HepG2 (cell line): ENCODE measurements at regions not wholly inside any gene's neighbourhood (a gene's known extent, or its start where the extent isn't known, plus 50 kb on each side); places are given as distances from the start of the nearest gene placed in this dataset.

Experiments
- ATAC-seq: fragments of 200-7000 bp; cut with Tn5 transposase; 3 replicates; pipeline ENCODE4 v1.9.1; 2020; ENCODE audit warnings: mild to moderate bottlenecking, moderate library complexity
- BruUV-seq: library from RNA; stranded (reverse); fragments of 400-500 nt; replicated peaks from 2 replicates; lab custom pipeline; 2021; lab: Mats Ljungman, UMichigan
- CTCF ChIA-PET: fragments of 300-600 bp; formaldehyde crosslinking; extraction: SDS; loops from one replicate; lab custom pipeline; 2021; ENCODE audit warnings: low total read pairs, inconsistent platforms, low intra/inter-chr PET ratio; lab: Yijun Ruan, JAX
- POLR2A ChIA-PET: fragments of 350-600 bp; sonication (Branson Sonifier 250); formaldehyde crosslinking; loops from one replicate; lab custom pipeline; 2020; ENCODE audit warnings: antibody characterized with exemption, inconsistent platforms; lab: Yijun Ruan, JAX
- DNase-seq: peaks from one replicate; pipeline ENCODE4 v3.0.0-alpha.2; 2015; ENCODE audit warnings: low spot score
- FAIRE-seq: peaks from 3 replicates; lab custom pipeline; 2011; peaks lifted over from hg19 to GRCh38; lab: Jason Lieb, UNC
- H2AFZ ChIP-seq: one replicate; pipeline ENCODE4 v1.6.1; 2011; ENCODE audit warnings: low read length, inconsistent platforms
- H3K27ac ChIP-seq: fragments of 300-600 bp; 3 replicates; pipeline ENCODE4 v1.8.0; 2011; ENCODE audit warnings: mixed run types, mild to moderate bottlenecking, mixed read lengths, low read length, inconsistent platforms; ENCODE audit not compliant: insufficient read depth; ENCODE audit errors: extremely low read length
- H3K27me3 ChIP-seq, 2 experiments: fragments of 200-600 bp in 1 of 2; 2 replicates in 1 of 2; 3 replicates in 1 of 2; pipeline versions ENCODE4 v1.6.0 to v1.8.0; 2011; ENCODE audit warnings: low read length in 2 of 2, mild to moderate bottlenecking in 2 of 2, moderate library complexity in 2 of 2, inconsistent platforms in 1 of 2; ENCODE audit not compliant: insufficient read depth in 2 of 2, control insufficient read depth in 1 of 2
- H3K36me3 ChIP-seq, 2 experiments: fragments of 200-600 bp in 1 of 2; replicated peaks in 1 of 2; 2 replicates in 1 of 2; 3 replicates in 1 of 2; pipeline versions ENCODE4 v1.5.1 to v1.8.0; 2011; ENCODE audit warnings: low read length in 2 of 2, inconsistent platforms in 1 of 2; ENCODE audit not compliant: insufficient read depth in 2 of 2, control insufficient read depth in 1 of 2
- H3K4me1 ChIP-seq: 2 replicates; pipeline ENCODE4 v1.5.1; 2012; ENCODE audit warnings: low read length, inconsistent platforms; ENCODE audit not compliant: insufficient read depth
- H3K4me2 ChIP-seq: 2 replicates; pipeline ENCODE4 v1.6.0; 2011; ENCODE audit warnings: low read depth, low read length, inconsistent platforms
- H3K4me3 ChIP-seq, 3 experiments: fragments of 200-600 bp in 1 of 3; sonication (generic), shearing (Covaris generic) in 1 of 3; replicated peaks in 1 of 3; 2 replicates each; pipeline ENCODE4 v1.5.1; 2011 to 2016; ENCODE audit warnings: low read length in 3 of 3, inconsistent platforms in 2 of 3, low read depth in 2 of 3, mild to moderate bottlenecking in 2 of 3, control low read depth in 1 of 3, mixed read lengths in 1 of 3; ENCODE audit not compliant: insufficient read depth in 1 of 3
- H3K79me2 ChIP-seq: one replicate; pipeline ENCODE4 v1.6.1; 2011; ENCODE audit warnings: low read length, inconsistent platforms; ENCODE audit not compliant: insufficient read depth
- H3K9ac ChIP-seq: 2 replicates; pipeline ENCODE4 v1.6.0; 2011; ENCODE audit warnings: mild to moderate bottlenecking, low read depth, low read length, inconsistent platforms; ENCODE audit not compliant: insufficient read depth
- H3K9me3 ChIP-seq: 2 replicates; pipeline ENCODE4 v1.5.1; 2012; ENCODE audit warnings: mild to moderate bottlenecking, low read length
- H4K20me1 ChIP-seq: 2 replicates; pipeline ENCODE4 v1.6.0; 2011; ENCODE audit warnings: inconsistent platforms, mild to moderate bottlenecking, low read length, moderate library complexity; ENCODE audit not compliant: insufficient read depth
- HNF4G ChIP-seq, 2 experiments: sonication (generic) in 1 of 2; formaldehyde crosslinking in 1 of 2; IDR thresholded peaks; 2 replicates each; pipeline versions ENCODE4 v1.4.0 to v1.6.1; 2011 to 2020; ENCODE audit warnings: borderline replicate concordance in 2 of 2, low read depth in 2 of 2, mild to moderate bottlenecking in 2 of 2, low read length in 1 of 2, missing genetic modification reagents in 1 of 2, moderate library complexity in 1 of 2
- KLF6 ChIP-seq: IDR thresholded peaks from 2 replicates; pipeline ENCODE4 v1.8.0; 2016; ENCODE audit warnings: missing biosample characterization, missing genetic modification reagents
- MAZ ChIP-seq, 2 experiments: sonication (generic) in 1 of 2; formaldehyde crosslinking in 1 of 2; IDR thresholded peaks; 2 replicates each; pipeline versions ENCODE4 v1.5.0 to v1.6.1; 2012 to 2020; ENCODE audit warnings: low read depth in 2 of 2, mild to moderate bottlenecking in 2 of 2, borderline replicate concordance in 1 of 2, improper control_type of control experiment in 1 of 2, low read length in 1 of 2, missing genetic modification reagents in 1 of 2, moderate library complexity in 1 of 2
- MBD4 ChIP-seq: IDR thresholded peaks from 2 replicates; pipeline ENCODE4 v1.6.1; 2012; ENCODE audit warnings: low read length, inconsistent platforms, borderline replicate concordance
- MTA3 ChIP-seq: sonication (generic); formaldehyde crosslinking; IDR thresholded peaks from 2 replicates; pipeline ENCODE4 v1.4.0; 2020; ENCODE audit warnings: missing genetic modification reagents
- MTF1 ChIP-seq: sonication (generic); formaldehyde crosslinking; IDR thresholded peaks from 2 replicates; pipeline ENCODE4 v1.5.0; 2020; ENCODE audit warnings: missing genetic modification reagents
- NRL ChIP-seq: sonication (generic); formaldehyde crosslinking; IDR thresholded peaks from 2 replicates; pipeline ENCODE4 v1.5.0; 2020; ENCODE audit warnings: missing genetic modification reagents, mild to moderate bottlenecking, moderate library complexity, borderline replicate concordance
- SATB2 ChIP-seq: sonication (generic); formaldehyde crosslinking; IDR thresholded peaks from 2 replicates; pipeline ENCODE4 v1.5.0; 2020; ENCODE audit warnings: missing genetic modification reagents
- SOX13 ChIP-seq, 3 experiments: fragments of 450-650 bp in 1 of 3; sonication (generic) in 1 of 3; formaldehyde crosslinking in 1 of 3; IDR thresholded peaks in 2 of 3; conservative IDR thresholded peaks in 1 of 3; 2 replicates each; pipeline versions ENCODE4 v1.5.0 to v1.6.1; 2016 to 2020; ENCODE audit warnings: antibody characterized with exemption in 1 of 3, mild to moderate bottlenecking in 1 of 3, missing compliant biosample characterization in 1 of 3, missing genetic modification reagents in 1 of 3, moderate library complexity in 1 of 3
- SRSF9 ChIP-seq: fragments of 200-400 bp; formaldehyde crosslinking; IDR thresholded peaks from 2 replicates; pipeline ENCODE4 v1.6.1; 2018; ENCODE audit warnings: borderline replicate concordance, mild to moderate bottlenecking, low read depth, low read length; ENCODE audit not compliant: insufficient read depth, poor library complexity, severe bottlenecking
- STAG1 ChIP-seq: sonication (generic); formaldehyde crosslinking; IDR thresholded peaks from 2 replicates; pipeline ENCODE4 v1.4.0; 2020; ENCODE audit warnings: missing genetic modification reagents
- TEF ChIP-seq: sonication (generic); formaldehyde crosslinking; IDR thresholded peaks from 2 replicates; pipeline ENCODE4 v1.5.0; 2020; ENCODE audit warnings: missing genetic modification reagents
- ZNF674 ChIP-seq: sonication (generic); formaldehyde crosslinking; IDR thresholded peaks from 2 replicates; pipeline ENCODE4 v1.5.0; 2020; ENCODE audit warnings: low read depth, mild to moderate bottlenecking, missing genetic modification reagents
- WGBS: methylation state at CpG from one replicate; pipeline ENCODE4 v1.1.6; 2017; ENCODE audit warnings: low lambda C conversion rate; 5-methylcytosine and 5-hydroxymethylcytosine counted together
- in situ Hi-C: cut with HindIII; loops from 2 replicates; pipeline ENCODE4 v1.10.0; 2017; ENCODE audit warnings: low pct_unique_long_range_greater_than_20kb; ENCODE audit not compliant: extremely low pct_ligation_motif_present
- intact Hi-C: fragments of 100-400 bp; cut with micrococcal nuclease; formaldehyde crosslinking; loops from one replicate; pipeline ENCODE4 v1.10.0; 2022; ENCODE audit not compliant: unreplicated experiment
- TF ChIP-seq, protein P1 (sequence below): sonication (generic); formaldehyde crosslinking; IDR thresholded peaks from 2 replicates; pipeline ENCODE4 v1.5.1; 2020; ENCODE audit warnings: missing genetic modification reagents, mild to moderate bottlenecking, borderline replicate concordance
- TF ChIP-seq, protein P2 (sequence below): IDR thresholded peaks from 2 replicates; pipeline ENCODE4 v1.6.1; 2016; ENCODE audit warnings: low read depth, borderline replicate concordance
- TF ChIP-seq, protein P3 (sequence below): sonication (generic); formaldehyde crosslinking; IDR thresholded peaks from 2 replicates; pipeline ENCODE4 v1.8.0; 2022; ENCODE audit warnings: mild to moderate bottlenecking, missing genetic modification reagents, moderate library complexity
- TF ChIP-seq, protein P4 (sequence below): sonication (generic); formaldehyde crosslinking; IDR thresholded peaks from 2 replicates; pipeline ENCODE4 v1.5.0; 2020; ENCODE audit warnings: mild to moderate bottlenecking, missing genetic modification reagents

- no peak for TF ChIP-seq MAZ (IDR thresholded peaks at IDR 0.05; ENCODE audit: borderline replicate concordance, low read depth, low read length)
- no peak for TF ChIP-seq MAZ (CRISPR knock-in tag; IDR thresholded peaks at IDR 0.05; ENCODE audit: low read depth)
- no peak for TF ChIP-seq HNF4G (IDR thresholded peaks at IDR 0.05; ENCODE audit: borderline replicate concordance, low read depth, low read length)
- no peak for TF ChIP-seq HNF4G (CRISPR knock-in tag; IDR thresholded peaks at IDR 0.05; ENCODE audit: borderline replicate concordance, low read depth)
- no peak for TF ChIP-seq SOX13 (IDR thresholded peaks at IDR 0.05)
- no peak for TF ChIP-seq SOX13 (CRISPR knock-in tag; conservative IDR thresholded peaks at IDR 0.05 in 1 of 2, IDR thresholded peaks at IDR 0.05 in 1 of 2)
- TF ChIP-seq, protein P1, sequence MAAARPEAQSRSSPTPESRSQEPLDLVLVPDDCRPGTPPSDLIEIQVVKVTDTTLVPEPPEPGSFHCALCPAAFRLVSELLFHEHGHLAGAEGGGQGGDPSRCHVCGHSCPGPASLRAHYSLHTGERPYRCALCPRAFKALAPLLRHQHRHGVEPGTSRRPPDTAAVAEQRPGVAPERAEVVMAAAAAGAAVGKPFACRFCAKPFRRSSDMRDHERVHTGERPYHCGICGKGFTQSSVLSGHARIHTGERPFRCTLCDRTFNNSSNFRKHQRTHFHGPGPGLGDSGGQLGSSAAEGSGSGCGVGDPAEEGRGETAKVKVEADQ (CRISPR knock-in tag), result no peak
- TF ChIP-seq SATB2 (CRISPR knock-in tag), result no peak
- TF ChIP-seq TEF (CRISPR knock-in tag), result no peak
- TF ChIP-seq, protein P2, sequence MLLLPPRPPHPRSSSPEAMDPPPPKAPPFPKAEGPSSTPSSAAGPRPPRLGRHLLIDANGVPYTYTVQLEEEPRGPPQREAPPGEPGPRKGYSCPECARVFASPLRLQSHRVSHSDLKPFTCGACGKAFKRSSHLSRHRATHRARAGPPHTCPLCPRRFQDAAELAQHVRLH (CRISPR knock-in tag), result no peak
Observed at GRCh38 chr3:96537165-96537564, 277.2 kb upstream of the EPHA6 start (continued).

DNA sequence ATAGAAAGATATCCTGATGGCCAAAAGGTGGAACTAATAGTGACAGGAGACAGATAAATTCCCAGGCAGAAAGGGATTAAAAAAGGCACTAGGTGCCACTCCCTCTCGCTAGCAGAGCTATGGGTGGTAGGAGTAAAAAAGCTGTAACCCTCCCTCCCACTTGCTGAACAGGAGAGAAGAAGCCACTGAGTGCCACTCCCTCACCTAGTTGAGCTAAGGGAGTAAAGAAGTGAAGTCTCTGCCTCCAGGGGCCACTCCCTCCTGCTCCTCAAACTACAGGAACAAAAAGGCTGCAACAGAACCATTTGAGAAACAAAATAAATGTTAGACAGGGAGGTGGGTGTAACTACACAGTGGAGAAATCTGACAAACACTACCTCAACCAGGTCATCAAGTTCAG is 276.2 kb upstream of the EPHA6 start:
- Histone ChIP-seq H3K9me3 (no peaks in the 10 kb centered on the region), H3K9ac (no peak overlapping the region), H3K4me2 (no peak overlapping the region), H3K4me3 (no peak overlapping the region), H3K27ac (no peak overlapping the region), H2AFZ (no peak overlapping the region), H3K79me2 (no peaks in the 10 kb centered on the region), H3K36me3 (no peaks in the 10 kb centered on the region), H3K27me3 (no peaks in the 10 kb centered on the region), H3K4me1 (no peaks in the 10 kb centered on the region), H4K20me1 (no peaks in the 10 kb centered on the region)
- FAIRE-seq (no peak), DNase-seq (no peak), ATAC-seq (no peak)
- 0% methylated on average over 1 of the region's 1 CpG for WGBS
- intact Hi-C loops (no loop called here), in situ Hi-C loops (no loop called here)
- ChIA-PET POLR2A (no interaction called here), CTCF (no interaction called here)
- no TSS peak for BruUV-seq
- no peak for TF ChIP-seq MTF1 (CRISPR knock-in tag)
- TF ChIP-seq, protein P3, sequence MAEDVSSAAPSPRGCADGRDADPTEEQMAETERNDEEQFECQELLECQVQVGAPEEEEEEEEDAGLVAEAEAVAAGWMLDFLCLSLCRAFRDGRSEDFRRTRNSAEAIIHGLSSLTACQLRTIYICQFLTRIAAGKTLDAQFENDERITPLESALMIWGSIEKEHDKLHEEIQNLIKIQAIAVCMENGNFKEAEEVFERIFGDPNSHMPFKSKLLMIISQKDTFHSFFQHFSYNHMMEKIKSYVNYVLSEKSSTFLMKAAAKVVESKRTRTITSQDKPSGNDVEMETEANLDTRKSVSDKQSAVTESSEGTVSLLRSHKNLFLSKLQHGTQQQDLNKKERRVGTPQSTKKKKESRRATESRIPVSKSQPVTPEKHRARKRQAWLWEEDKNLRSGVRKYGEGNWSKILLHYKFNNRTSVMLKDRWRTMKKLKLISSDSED (CRISPR knock-in tag), result no peak
- TF ChIP-seq ZNF674 (CRISPR knock-in tag), result no peak
- no peak for TF ChIP-seq NRL (CRISPR knock-in tag)
- TF ChIP-seq MTA3 (CRISPR knock-in tag), result no peak
- TF ChIP-seq MBD4, result no peak
- TF ChIP-seq KLF6 (CRISPR knock-in tag), result no peak
- no peak for TF ChIP-seq SRSF9
- no peak for TF ChIP-seq STAG1 (CRISPR knock-in tag)
- TF ChIP-seq, protein P4, sequence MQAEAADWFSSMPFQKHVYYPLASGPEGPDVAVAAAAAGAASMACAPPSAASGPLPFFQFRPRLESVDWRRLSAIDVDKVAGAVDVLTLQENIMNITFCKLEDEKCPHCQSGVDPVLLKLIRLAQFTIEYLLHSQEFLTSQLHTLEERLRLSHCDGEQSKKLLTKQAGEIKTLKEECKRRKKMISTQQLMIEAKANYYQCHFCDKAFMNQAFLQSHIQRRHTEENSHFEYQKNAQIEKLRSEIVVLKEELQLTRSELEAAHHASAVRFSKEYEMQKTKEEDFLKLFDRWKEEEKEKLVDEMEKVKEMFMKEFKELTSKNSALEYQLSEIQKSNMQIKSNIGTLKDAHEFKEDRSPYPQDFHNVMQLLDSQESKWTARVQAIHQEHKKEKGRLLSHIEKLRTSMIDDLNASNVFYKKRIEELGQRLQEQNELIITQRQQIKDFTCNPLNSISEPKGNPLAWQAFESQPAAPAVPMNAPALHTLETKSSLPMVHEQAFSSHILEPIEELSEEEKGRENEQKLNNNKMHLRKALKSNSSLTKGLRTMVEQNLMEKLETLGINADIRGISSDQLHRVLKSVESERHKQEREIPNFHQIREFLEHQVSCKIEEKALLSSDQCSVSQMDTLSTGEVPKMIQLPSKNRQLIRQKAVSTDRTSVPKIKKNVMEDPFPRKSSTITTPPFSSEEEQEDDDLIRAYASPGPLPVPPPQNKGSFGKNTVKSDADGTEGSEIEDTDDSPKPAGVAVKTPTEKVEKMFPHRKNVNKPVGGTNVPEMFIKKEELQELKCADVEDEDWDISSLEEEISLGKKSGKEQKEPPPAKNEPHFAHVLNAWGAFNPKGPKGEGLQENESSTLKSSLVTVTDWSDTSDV (CRISPR knock-in tag), result no peak
